GM23338 (cell line): ENCODE measurements at regions not wholly inside any gene's neighbourhood (a gene's known extent, or its start where the extent isn't known, plus 50 kb on each side); places are given as distances from the start of the nearest gene placed in this dataset.

Experiments
- EZH2 ChIP-seq: fragments of 200-600 bp; sonication (generic); IDR thresholded peaks from one replicate; pipeline ENCODE4 v1.8.0; 2017; ENCODE audit warnings: antibody characterized with exemption, mild to moderate bottlenecking, low read depth; ENCODE audit not compliant: unreplicated experiment
- EZH2phosphoT487 ChIP-seq: fragments of 200-600 bp; sonication (generic); IDR thresholded peaks from one replicate; pipeline ENCODE4 v1.8.1; 2018; ENCODE audit warnings: antibody characterized with exemption; ENCODE audit not compliant: unreplicated experiment
- POLR2AphosphoS5 ChIP-seq: IDR thresholded peaks from 2 replicates; pipeline ENCODE4 v1.6.1; 2016; ENCODE audit warnings: antibody characterized with exemption, low read depth
- REST ChIP-seq: IDR thresholded peaks from one replicate; pipeline ENCODE4 v1.6.1; 2018; ENCODE audit warnings: antibody characterized with exemption; ENCODE audit not compliant: unreplicated experiment
- STAT1 ChIP-seq: IDR thresholded peaks from one replicate; pipeline ENCODE4 v1.6.1; 2016; ENCODE audit warnings: antibody characterized with exemption; ENCODE audit not compliant: unreplicated experiment
- ZNF462 ChIP-seq: fragments of 250-450 bp; sonication (Bioruptor Pico); IDR thresholded peaks from 2 replicates; pipeline ENCODE4 v1.5.0; 2020; ENCODE audit warnings: mild to moderate bottlenecking, moderate library complexity
- TF ChIP-seq, protein P1 (sequence below), 2 experiments: fragments of 200-600 bp in 1 of 2; sonication (generic) in 1 of 2; conservative IDR thresholded peaks; 2 replicates each; pipeline versions ENCODE4 v1.5.1 to v1.6.1; 2016 to 2017; ENCODE audit warnings: antibody characterized with exemption in 2 of 2, low read depth in 2 of 2, mild to moderate bottlenecking in 2 of 2, moderate library complexity in 1 of 2

GRCh38 chr9:25513509-25514033, 164.7 kb downstream of the TUSC1 start:
- TF ChIP-seq REST (no peak), EZH2 (no peak), EZH2phosphoT487 (no peak), POLR2AphosphoS5 (no peak), STAT1 (no peak), ZNF462 (no peak)
- TF ChIP-seq, protein P1, sequence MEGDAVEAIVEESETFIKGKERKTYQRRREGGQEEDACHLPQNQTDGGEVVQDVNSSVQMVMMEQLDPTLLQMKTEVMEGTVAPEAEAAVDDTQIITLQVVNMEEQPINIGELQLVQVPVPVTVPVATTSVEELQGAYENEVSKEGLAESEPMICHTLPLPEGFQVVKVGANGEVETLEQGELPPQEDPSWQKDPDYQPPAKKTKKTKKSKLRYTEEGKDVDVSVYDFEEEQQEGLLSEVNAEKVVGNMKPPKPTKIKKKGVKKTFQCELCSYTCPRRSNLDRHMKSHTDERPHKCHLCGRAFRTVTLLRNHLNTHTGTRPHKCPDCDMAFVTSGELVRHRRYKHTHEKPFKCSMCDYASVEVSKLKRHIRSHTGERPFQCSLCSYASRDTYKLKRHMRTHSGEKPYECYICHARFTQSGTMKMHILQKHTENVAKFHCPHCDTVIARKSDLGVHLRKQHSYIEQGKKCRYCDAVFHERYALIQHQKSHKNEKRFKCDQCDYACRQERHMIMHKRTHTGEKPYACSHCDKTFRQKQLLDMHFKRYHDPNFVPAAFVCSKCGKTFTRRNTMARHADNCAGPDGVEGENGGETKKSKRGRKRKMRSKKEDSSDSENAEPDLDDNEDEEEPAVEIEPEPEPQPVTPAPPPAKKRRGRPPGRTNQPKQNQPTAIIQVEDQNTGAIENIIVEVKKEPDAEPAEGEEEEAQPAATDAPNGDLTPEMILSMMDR (conservative IDR thresholded peaks at IDR 0.05; ENCODE audit: low read depth in 2 of 2) = no peak
